ENCODE measurements at regions not wholly inside any gene's neighbourhood (a gene's known extent, or its start where the extent isn't known, plus 50 kb on each side); places are given as distances from the start of the nearest gene placed in this dataset.
A peak's percentile ranks its signal among the peaks of the same experiment; 100 is the strongest.

DNA sequence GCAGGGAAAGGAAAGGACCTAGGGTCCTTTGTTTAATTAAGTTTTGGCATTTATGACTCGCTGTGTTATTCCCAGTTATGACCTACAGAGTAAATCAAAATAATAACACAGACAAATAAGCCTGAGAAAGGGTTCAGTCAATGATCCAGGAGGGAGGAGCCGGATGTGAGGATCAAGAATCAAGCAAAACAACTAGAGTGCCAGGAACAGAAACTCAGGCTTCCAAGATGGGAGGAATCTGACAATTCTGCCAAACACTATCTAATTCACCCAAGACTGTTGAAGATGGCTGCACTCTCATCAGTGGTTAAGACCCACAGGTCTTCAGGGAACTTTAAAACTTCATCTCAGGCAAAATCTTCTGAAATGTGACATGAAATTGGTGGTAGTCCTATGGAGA lies 50.3 kb upstream of the PIP4K2A start:
- H3K36me3 Mint-ChIP-seq: no peaks in the 10 kb centered on the region
- peaks cover 58% of the 10 kb centered on the region for H3K4me1 Mint-ChIP-seq
- no peaks in the 10 kb centered on the region for H3K9me3 Mint-ChIP-seq
- no peak for ATAC-seq
- no peak overlapping the region for H3K4me3 Mint-ChIP-seq
- H3K27me3 Mint-ChIP-seq: no peaks in the 10 kb centered on the region
- H3K27ac Mint-ChIP-seq: peak overlapping the region; percentile 61

All from stimulated activated memory B cell treated with anti-CD40 and anti-IgM and Interleukin-4, amounts not matched to agents 10 μg/mL and 1 μg/mL and 100 μg/mL, for 72 hours (primary cell).